ENCODE measurements at regions not wholly inside any gene's neighbourhood (a gene's known extent, or its start where the extent isn't known, plus 50 kb on each side); places are given as distances from the start of the nearest gene placed in this dataset.

DNA sequence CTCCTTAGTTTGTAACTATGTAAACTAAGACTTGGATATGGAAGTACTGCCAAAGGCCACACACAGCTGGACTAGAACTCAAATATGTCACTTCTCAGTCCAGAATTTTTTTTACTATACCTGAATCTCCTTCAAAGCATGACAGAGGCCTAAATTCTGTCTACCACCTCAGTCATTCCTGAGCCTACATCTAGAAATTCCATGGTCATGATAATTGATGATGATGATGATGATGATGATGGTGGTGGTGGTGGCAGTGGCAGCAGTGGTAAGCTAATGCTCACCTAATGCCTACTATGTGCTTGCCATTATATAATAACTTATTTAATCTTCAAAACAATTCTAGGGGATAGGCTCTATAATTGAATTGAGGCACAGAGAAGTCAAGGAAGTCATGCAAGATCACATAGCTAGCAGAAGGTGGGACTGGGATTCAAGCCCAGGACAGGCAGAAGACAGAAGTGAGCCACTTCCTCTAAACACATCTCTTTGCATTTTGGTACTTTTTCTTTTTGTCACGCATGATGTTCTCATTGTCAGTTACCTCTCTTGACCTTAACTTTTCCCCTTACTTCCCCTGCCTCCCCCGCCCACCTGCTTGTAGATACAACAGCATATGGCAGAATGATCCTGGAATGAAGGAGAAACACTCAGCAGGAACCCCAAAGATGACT is 539.3 kb downstream of the TNS1 start:
- 82 to 91% methylated on average over 2 of the region's 2 CpGs for WGBS, 2 donors
- Histone ChIP-seq H3K9me3 (no peaks in the 10 kb centered on the region), H3K4me3 (no peak overlapping the region), H3K27me3 (no peaks in the 10 kb centered on the region), H3K36me3 (replicated peaks in 1 of 2; ENCODE audit: insufficient read depth in 1 of 2, low read depth in 2 of 2) (no peaks in the 10 kb centered on the region), H3K27ac (no peak overlapping the region), H3K4me1 (no peaks in the 10 kb centered on the region)
- TF ChIP-seq POLR2A (IDR thresholded peaks at IDR 0.05): no peak
- TF ChIP-seq, protein P1, sequence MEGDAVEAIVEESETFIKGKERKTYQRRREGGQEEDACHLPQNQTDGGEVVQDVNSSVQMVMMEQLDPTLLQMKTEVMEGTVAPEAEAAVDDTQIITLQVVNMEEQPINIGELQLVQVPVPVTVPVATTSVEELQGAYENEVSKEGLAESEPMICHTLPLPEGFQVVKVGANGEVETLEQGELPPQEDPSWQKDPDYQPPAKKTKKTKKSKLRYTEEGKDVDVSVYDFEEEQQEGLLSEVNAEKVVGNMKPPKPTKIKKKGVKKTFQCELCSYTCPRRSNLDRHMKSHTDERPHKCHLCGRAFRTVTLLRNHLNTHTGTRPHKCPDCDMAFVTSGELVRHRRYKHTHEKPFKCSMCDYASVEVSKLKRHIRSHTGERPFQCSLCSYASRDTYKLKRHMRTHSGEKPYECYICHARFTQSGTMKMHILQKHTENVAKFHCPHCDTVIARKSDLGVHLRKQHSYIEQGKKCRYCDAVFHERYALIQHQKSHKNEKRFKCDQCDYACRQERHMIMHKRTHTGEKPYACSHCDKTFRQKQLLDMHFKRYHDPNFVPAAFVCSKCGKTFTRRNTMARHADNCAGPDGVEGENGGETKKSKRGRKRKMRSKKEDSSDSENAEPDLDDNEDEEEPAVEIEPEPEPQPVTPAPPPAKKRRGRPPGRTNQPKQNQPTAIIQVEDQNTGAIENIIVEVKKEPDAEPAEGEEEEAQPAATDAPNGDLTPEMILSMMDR (IDR thresholded peaks at IDR 0.05): no peak
- no peak for DNase-seq
- intact Hi-C loops (cut with DNase I): no loop called here
- no peak for ATAC-seq

DNA sequence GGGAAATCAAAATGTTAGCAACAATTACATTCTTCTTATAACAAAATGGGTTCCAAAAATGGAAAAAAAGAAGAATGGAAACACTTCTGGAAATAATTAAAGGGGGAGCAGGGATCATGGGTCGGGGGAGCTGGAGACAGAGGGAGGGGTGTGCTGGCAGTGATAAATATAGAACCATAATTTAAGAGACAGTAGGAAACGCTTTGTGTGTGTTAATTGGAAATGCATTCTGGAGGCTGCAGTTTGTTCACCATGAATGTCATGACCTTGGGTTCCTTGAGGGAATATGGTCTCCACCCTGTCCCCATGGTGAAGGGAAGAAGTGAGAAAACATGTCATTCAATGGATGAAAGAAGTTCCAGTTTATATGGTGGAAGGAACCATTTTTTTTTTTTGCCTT is 540.7 kb downstream of the TNS1 start:
- WGBS, 2 donors: 42 to 53% methylated on average over 2 of the region's 2 CpGs
- Histone ChIP-seq H3K9me3 (no peaks in the 10 kb centered on the region), H3K4me3 (no peak overlapping the region), H3K27ac (no peak overlapping the region), H3K36me3 (replicated peaks in 1 of 2; ENCODE audit: insufficient read depth in 1 of 2, low read depth in 2 of 2) (no peaks in the 10 kb centered on the region), H3K27me3 (no peaks in the 10 kb centered on the region), H3K4me1 (no peaks in the 10 kb centered on the region)
- intact Hi-C loops (cut with DNase I): no loop called here
- no peak for ATAC-seq
- no peak for DNase-seq
- TF ChIP-seq POLR2A (IDR thresholded peaks at IDR 0.05): no peak
- TF ChIP-seq, protein P1 (IDR thresholded peaks at IDR 0.05): no peak

DNA sequence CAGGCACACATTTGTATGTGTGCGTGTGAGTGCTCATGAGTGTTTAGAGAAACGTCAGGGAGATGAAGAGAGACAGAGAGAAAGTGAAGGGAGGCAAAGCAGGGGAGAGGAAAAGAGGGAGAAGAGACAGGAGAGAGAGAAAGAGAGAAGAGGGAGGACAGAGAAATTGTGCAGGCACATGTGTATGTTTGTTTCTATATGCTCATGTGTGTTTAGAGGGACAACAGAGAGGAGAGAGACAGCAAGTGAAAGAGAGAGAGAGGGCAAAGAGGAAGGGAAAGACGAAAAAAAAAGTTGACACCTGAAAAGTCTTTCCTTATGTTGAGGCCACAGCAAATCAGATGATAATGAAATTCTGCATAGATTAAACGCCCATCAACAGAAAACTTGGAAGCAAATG is 541.1 kb downstream of the TNS1 start:
- Histone ChIP-seq H3K9me3 (no peaks in the 10 kb centered on the region), H3K27ac (no peak overlapping the region), H3K4me1 (no peaks in the 10 kb centered on the region), H3K36me3 (replicated peaks in 1 of 2; ENCODE audit: insufficient read depth in 1 of 2, low read depth in 2 of 2) (no peaks in the 10 kb centered on the region), H3K27me3 (no peaks in the 10 kb centered on the region), H3K4me3 (no peak overlapping the region)
- no peak for ATAC-seq
- intact Hi-C loops (cut with DNase I): no loop called here
- WGBS, 2 donors: 51 to 62% methylated on average over 4 of the region's 4 CpGs
- TF ChIP-seq POLR2A (IDR thresholded peaks at IDR 0.05): no peak
- TF ChIP-seq, protein P1 (IDR thresholded peaks at IDR 0.05): no peak
- no peak for DNase-seq

DNA sequence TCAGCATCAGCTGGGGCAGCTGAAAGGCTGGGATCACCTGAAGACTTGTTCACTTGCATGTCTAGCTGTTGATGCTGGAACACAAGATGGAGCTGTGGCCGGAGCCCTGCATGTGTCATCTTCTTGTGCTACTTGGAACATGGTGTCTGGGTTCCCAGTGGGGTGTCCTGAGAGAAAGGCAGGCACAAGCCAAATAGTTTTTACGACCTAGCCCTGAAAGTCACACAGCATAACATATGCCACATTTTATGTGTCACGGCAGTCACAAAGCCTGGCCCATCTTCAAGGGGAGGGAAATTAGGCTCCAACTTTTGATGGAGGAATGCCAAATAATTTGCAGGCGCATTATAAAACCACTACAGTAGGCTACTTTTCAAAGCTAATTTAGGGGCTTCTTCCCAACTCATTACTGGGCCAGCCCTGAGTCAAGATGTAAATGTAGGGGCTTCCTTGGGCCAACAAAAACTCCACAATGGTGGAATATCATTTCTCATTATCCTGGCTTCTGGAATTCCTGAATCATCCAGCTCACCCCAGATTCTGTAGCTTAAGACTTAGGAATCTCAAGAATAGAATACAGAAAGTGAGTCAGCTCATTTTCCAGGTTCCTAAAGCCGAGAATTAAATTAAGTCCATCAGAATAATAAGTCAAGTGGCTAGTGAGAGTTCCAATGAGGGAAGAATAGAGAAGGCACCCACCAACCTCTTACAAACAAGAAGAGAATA is 543.0 kb downstream of the TNS1 start:
- 82 to 90% methylated on average over 5 of the region's 5 CpGs for WGBS, 2 donors
- Histone ChIP-seq H3K4me1 (no peaks in the 10 kb centered on the region), H3K27me3 (no peaks in the 10 kb centered on the region), H3K36me3 (replicated peaks in 1 of 2; ENCODE audit: insufficient read depth in 1 of 2, low read depth in 2 of 2) (no peaks in the 10 kb centered on the region), H3K4me3 (no peak overlapping the region), H3K27ac (no peak overlapping the region), H3K9me3 (no peaks in the 10 kb centered on the region)
- DNase-seq (no peak), ATAC-seq (no peak)
- TF ChIP-seq, protein P1 (IDR thresholded peaks at IDR 0.05): no peak
- TF ChIP-seq POLR2A (IDR thresholded peaks at IDR 0.05): no peak
- intact Hi-C loops (cut with DNase I): no loop called here

DNA sequence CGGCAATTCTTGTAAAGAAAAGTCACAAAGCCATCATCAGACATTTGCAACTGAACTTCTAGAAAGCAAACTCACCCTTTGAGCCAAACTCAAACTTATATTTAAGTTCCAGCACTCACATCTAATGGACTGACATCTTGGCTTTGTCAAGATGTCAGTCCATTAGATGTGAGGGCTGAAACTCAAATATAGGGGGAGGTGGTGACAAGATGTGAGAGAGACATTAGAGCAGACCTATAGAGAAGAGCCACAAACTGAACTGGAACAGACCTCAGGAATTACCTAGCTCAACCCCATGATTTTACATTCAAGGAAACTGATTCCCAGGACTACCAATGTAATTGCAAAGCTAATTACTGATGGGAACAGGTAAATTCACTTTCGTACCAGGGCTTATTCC is 543.8 kb downstream of the TNS1 start:
- intact Hi-C loops (cut with DNase I): no loop called here
- H3K27ac ChIP-seq: no peak overlapping the region
- ATAC-seq (no peak), DNase-seq (no peak)
- no peaks in the 10 kb centered on the region for H3K27me3 ChIP-seq
- H3K9me3 ChIP-seq: no peaks in the 10 kb centered on the region
- TF ChIP-seq, protein P1 (IDR thresholded peaks at IDR 0.05): no peak
- no peak for TF ChIP-seq POLR2A (IDR thresholded peaks at IDR 0.05)
- 69 to 75% methylated on average over 2 of the region's 2 CpGs for WGBS, 2 donors
- no peaks in the 10 kb centered on the region for H3K36me3 ChIP-seq (replicated peaks in 1 of 2; ENCODE audit: insufficient read depth in 1 of 2, low read depth in 2 of 2)
- no peak overlapping the region for H3K4me3 ChIP-seq
- no peaks in the 10 kb centered on the region for H3K4me1 ChIP-seq

All from body of pancreas (tissue), 4 donors.